Liver (tissue), 8 donors: ENCODE measurements at regions not wholly inside any gene's neighbourhood (a gene's known extent, or its start where the extent isn't known, plus 50 kb on each side); places are given as distances from the start of the nearest gene placed in this dataset.
"Not testable (repeated sequence)": the region's sequence is repeated elsewhere in the genome, so short reads cannot be mapped to it uniquely, and the experiment has no call there.

Experiments used
- DNase-seq: peaks from one replicate; pipeline ENCODE4 v3.0.0-alpha.2; 2017; ENCODE audit warnings: low spot score
- H3K27ac ChIP-seq, 2 donors: one replicate each; pipeline ENCODE4 v1.7.0; 2013; ENCODE audit warnings: inconsistent platforms in 2 of 2, low read length in 2 of 2, control low read depth in 1 of 2, low read depth in 1 of 2, mild to moderate bottlenecking in 1 of 2
- H3K27me3 ChIP-seq, 4 donors: one replicate each; pipeline versions ENCODE4 v1.6.1 to v1.7.0; 2013; ENCODE audit warnings: low read length in 3 of 4, inconsistent platforms in 1 of 4, mild to moderate bottlenecking in 1 of 4, moderate library complexity in 1 of 4; ENCODE audit not compliant: control insufficient read depth in 4 of 4, insufficient read depth in 4 of 4
- H3K36me3 ChIP-seq, 4 donors: one replicate each; pipeline versions ENCODE4 v1.6.1 to v1.7.0; 2013; ENCODE audit warnings: low read length in 3 of 4, mild to moderate bottlenecking in 3 of 4, low read depth in 1 of 4, moderate library complexity in 1 of 4; ENCODE audit not compliant: control insufficient read depth in 4 of 4, insufficient read depth in 3 of 4
- H3K4me1 ChIP-seq, 4 donors: one replicate each; pipeline versions ENCODE4 v1.6.1 to v1.7.0; 2013; ENCODE audit warnings: low read length in 3 of 4, mild to moderate bottlenecking in 3 of 4, moderate library complexity in 1 of 4; ENCODE audit not compliant: control insufficient read depth in 4 of 4, insufficient read depth in 4 of 4
- H3K4me3 ChIP-seq, 3 donors: one replicate each; pipeline versions ENCODE4 v1.6.1 to v1.7.0; 2013; ENCODE audit warnings: low read length in 3 of 3, control low read depth in 1 of 3, low read depth in 1 of 3, mild to moderate bottlenecking in 1 of 3
- H3K9ac ChIP-seq, 2 donors: one replicate each; pipeline ENCODE4 v1.7.0; 2013; ENCODE audit warnings: low read length in 2 of 2, mild to moderate bottlenecking in 2 of 2, moderate library complexity in 2 of 2, control low read depth in 1 of 2, low read depth in 1 of 2
- H3K9me3 ChIP-seq, 4 donors: one replicate each; pipeline versions ENCODE4 v1.6.1 to v1.7.0; 2013; ENCODE audit warnings: low read length in 3 of 4; ENCODE audit not compliant: control insufficient read depth in 4 of 4
- ATF3 ChIP-seq: IDR thresholded peaks from 2 replicates; pipeline ENCODE4 v1.6.1; 2016; ENCODE audit warnings: antibody characterized with exemption
- CTCF ChIP-seq: fragments of 150-350 bp; IDR thresholded peaks from 2 replicates; pipeline ENCODE4 v1.5.1; 2017; ENCODE audit warnings: improper control_type of control experiment, low read depth, low read length; ENCODE audit not compliant: missing input control
- EGR1 ChIP-seq, 2 donors: IDR thresholded peaks; 2 replicates each; pipeline ENCODE4 v1.6.1; 2016 to 2018; ENCODE audit warnings: antibody characterized with exemption in 2 of 2, low read depth in 2 of 2
- FOXA1 ChIP-seq: IDR thresholded peaks from 2 replicates; pipeline ENCODE4 v1.6.1; 2016; ENCODE audit warnings: antibody characterized with exemption
- FOXA2 ChIP-seq: IDR thresholded peaks from 2 replicates; pipeline ENCODE4 v1.6.1; 2016; ENCODE audit warnings: antibody characterized with exemption
- HNF4A ChIP-seq, 2 donors: conservative IDR thresholded peaks; 2 replicates each; pipeline ENCODE4 v1.6.1; 2016; ENCODE audit warnings: antibody characterized with exemption in 2 of 2, mild to moderate bottlenecking in 2 of 2
- HNF4G ChIP-seq: IDR thresholded peaks from 2 replicates; pipeline ENCODE4 v1.6.1; 2016; ENCODE audit warnings: antibody characterized with exemption
- JUND ChIP-seq, 2 donors: IDR thresholded peaks; 2 replicates each; pipeline ENCODE4 v1.6.1; 2016; ENCODE audit warnings: antibody characterized with exemption in 2 of 2
- MAX ChIP-seq: IDR thresholded peaks from 2 replicates; pipeline ENCODE4 v1.6.1; 2016; ENCODE audit warnings: antibody characterized with exemption
- NR2F2 ChIP-seq: IDR thresholded peaks from 2 replicates; pipeline ENCODE4 v1.6.1; 2016; ENCODE audit warnings: antibody characterized with exemption
- RAD21 ChIP-seq, 2 donors: IDR thresholded peaks; 2 replicates each; pipeline ENCODE4 v1.6.1; 2016; ENCODE audit warnings: antibody characterized with exemption in 2 of 2, mild to moderate bottlenecking in 2 of 2
- RXRA ChIP-seq, 2 donors: IDR thresholded peaks; 2 replicates each; pipeline ENCODE4 v1.6.1; 2017 to 2018; ENCODE audit warnings: antibody characterized with exemption in 2 of 2, mild to moderate bottlenecking in 1 of 2
- SP1 ChIP-seq: IDR thresholded peaks from 2 replicates; pipeline ENCODE4 v1.6.1; 2018; ENCODE audit warnings: antibody characterized with exemption, mild to moderate bottlenecking
- TAF1 ChIP-seq: conservative IDR thresholded peaks from 2 replicates; pipeline ENCODE4 v1.6.1; 2016; ENCODE audit warnings: antibody characterized with exemption, mild to moderate bottlenecking
- YY1 ChIP-seq: IDR thresholded peaks from 2 replicates; pipeline ENCODE4 v1.6.1; 2016; ENCODE audit warnings: antibody characterized with exemption, mild to moderate bottlenecking
- WGBS: extraction: QIAGEN DNeasy Blood & Tissue Kit; methylation state at CpG from one replicate; pipeline ENCODE4 v1.1.7; 2013; 5-methylcytosine and 5-hydroxymethylcytosine counted together
- donor health status: healthy.
- donor health status: healthy.
- donor health status: healthy.
- donor health status: healthy.
- donor health status: healthy.

GRCh38 chr18:22704586-22704918 is 228.6 kb upstream of the RBBP8 start:
- H3K27me3 ChIP-seq = no peaks in the 10 kb centered on the region
- H3K4me1 ChIP-seq = peaks cover 0 to 17% (median 10%) of the 10 kb centered on the region in 4 donors
- no peaks in the 10 kb centered on the region for H3K36me3 ChIP-seq
- DNase-seq = no peak
- H3K9me3 ChIP-seq = no peaks in the 10 kb centered on the region
- H3K9ac ChIP-seq = peak overlapping the region in 1 of 2 donors; percentile 21
- no peak overlapping the region for H3K4me3 ChIP-seq
- TF ChIP-seq FOXA1 (no peak), JUND (IDR thresholded peaks at IDR 0.05) (no peak), HNF4A (conservative IDR thresholded peaks at IDR 0.05) (no peak), CTCF (no peak), TAF1 (no peak), RXRA (IDR thresholded peaks at IDR 0.05) (no peak), FOXA2 (no peak), RAD21 (IDR thresholded peaks at IDR 0.05) (no peak), YY1 (no peak), HNF4G (no peak), NR2F2 (no peak), EGR1 (IDR thresholded peaks at IDR 0.05; ENCODE audit: low read depth in 2 of 2) (no peak), SP1 (no peak), ATF3 (no peak)
- WGBS = 95% methylated on average over 1 of the region's 1 CpG
- H3K27ac ChIP-seq = no peak overlapping the region

GRCh38 chr18:22705328-22705727 is 227.8 kb upstream of the RBBP8 start:
- H3K9me3 ChIP-seq = no peaks in the 10 kb centered on the region
- no peak for TF ChIP-seq MAX
- no peak for TF ChIP-seq RAD21 (IDR thresholded peaks at IDR 0.05)
- H3K27ac ChIP-seq = no peak overlapping the region
- H3K4me1 ChIP-seq = peaks cover 0 to 19% (median 12%) of the 10 kb centered on the region in 4 donors
- no peak for DNase-seq
- 83% methylated on average over 1 of the region's 1 CpG for WGBS
- no peak overlapping the region for H3K4me3 ChIP-seq
- no peaks in the 10 kb centered on the region for H3K27me3 ChIP-seq
- no peaks in the 10 kb centered on the region for H3K36me3 ChIP-seq
- H3K9ac ChIP-seq = no peak overlapping the region

GRCh38 chr18:22706025-22706424 is 227.1 kb upstream of the RBBP8 start:
- not testable (repeated sequence) for H3K27me3 ChIP-seq, H3K36me3 ChIP-seq, H3K27ac ChIP-seq, DNase-seq, H3K9ac ChIP-seq, H3K9me3 ChIP-seq, H3K4me3 ChIP-seq
- WGBS = 97% methylated on average over 3 of the region's 3 CpGs
- peaks cover 0 to 22% (median 12%) of the 10 kb centered on the region in 4 donors for H3K4me1 ChIP-seq
